Activated T-cell treated with anti-CD3 and anti-CD28 coated beads, Interleukin-2, amount 50 U/mL, for 1 hour (primary cell): ENCODE measurements at regions not wholly inside any gene's neighbourhood (a gene's known extent, or its start where the extent isn't known, plus 50 kb on each side); places are given as distances from the start of the nearest gene placed in this dataset.

Experiments
- DNase-seq: peaks from one replicate; pipeline ENCODE4 v3.0.0-alpha.2; 2020

DNA sequence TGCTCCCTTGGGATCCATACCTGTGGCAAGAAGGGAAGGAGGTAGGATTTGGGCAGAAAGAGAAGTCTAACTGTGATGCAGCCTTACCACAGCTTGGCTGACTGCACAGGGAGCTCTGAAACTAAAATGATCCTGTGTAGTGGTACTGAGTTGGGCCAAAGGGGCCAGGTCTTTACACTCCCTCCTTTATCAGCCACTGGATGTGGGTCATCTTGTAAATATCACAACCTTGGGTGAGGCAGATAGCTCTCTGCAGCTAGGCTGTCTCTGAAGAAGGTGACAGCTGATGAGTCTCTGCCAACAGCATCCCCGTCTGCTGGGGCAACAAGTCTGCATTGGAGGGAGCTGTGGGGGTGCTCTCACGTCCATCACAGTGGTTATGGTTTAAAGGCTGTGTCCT lies 95.9 kb upstream of the CAND1 start:
- no peak for DNase-seq

DNA sequence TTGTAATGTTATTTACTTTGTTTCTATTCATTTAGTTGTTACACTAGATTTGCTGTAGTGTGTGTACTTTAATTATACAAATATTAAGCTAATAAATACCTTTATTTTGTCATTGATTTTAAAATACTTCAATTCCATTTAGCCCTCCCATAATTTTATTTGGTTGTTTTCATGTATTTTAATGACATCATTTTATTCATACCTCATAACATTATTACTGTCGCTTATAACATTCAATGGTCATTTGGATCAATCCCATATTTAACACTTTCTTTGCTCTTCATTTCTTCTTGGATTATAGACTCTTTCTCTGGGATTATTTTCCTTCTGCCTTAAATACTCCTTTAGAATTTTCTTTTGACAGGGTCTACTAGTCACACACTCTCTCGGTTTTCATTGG lies 86.6 kb upstream of the CAND1 start:
- no peak for DNase-seq

DNA sequence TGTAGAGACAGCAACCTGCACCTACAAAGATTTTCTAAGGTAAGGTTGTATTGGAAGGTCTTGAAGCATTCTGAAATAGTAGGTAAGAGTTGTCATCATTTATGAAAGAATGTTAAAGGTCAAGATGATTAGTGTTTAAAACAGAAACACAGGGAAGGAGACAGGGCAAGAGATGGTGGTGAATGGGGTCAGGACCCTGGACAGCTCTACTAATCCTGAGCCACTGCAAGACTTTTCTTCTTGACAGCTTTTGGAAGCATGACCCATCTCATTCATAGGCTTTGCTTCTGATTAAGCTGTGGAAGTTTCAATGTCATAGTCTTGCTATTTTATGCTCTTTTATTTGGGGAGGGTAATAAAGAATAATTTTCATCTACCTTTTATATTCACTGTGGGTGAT lies 75.5 kb upstream of the CAND1 start:
- no peak for DNase-seq

DNA sequence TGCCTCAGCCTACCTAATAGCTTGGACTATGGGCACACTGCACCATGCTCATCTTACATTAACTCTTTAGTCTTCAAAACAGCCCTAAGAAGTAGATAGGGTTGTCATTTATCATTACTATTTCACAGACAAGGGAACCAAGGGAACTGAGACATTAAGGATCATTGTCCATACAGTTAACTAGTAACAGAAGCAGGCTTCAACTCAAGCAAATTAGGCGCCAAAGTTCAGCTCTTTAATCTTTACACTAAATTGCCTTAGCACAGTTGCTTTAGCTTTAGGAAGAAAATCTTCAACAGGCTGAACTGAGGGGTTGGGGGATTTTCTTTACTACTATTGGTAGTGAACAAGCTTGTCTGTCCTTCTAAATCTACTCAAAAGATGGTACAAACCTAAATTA lies 68.8 kb upstream of the CAND1 start:
- DNase-seq, result no peak

DNA sequence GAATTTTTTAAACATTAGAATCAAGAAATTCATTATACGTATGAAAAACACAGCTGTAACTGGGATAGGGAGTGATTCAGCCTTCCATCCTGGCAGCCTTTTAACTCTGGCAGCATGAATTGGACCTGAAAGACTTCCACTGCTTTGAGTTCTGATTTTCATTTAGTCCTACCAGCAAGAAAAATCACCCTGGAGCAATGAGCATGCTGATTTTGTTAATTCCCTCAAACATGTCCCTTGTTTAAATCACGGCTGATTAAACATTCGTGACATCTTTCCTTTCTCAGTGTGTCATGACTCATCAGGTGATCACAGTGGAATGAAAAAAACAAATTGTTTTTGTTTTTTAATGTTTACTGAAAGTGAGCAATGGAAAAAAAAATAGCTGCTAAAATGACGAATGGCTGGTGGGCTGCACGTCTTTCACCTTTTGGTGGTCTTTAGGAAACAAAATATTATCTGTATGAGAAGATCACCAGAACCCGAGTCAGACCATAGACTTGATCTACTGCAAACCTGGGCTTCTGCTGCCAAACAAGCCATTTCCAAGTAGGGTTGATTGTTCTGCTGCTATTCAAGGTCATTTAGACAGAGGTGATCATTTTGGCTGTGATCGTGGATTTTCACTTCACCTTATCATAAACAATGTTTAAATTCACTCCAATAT lies 67.0 kb upstream of the CAND1 start:
- DNase-seq, result no peak

DNA sequence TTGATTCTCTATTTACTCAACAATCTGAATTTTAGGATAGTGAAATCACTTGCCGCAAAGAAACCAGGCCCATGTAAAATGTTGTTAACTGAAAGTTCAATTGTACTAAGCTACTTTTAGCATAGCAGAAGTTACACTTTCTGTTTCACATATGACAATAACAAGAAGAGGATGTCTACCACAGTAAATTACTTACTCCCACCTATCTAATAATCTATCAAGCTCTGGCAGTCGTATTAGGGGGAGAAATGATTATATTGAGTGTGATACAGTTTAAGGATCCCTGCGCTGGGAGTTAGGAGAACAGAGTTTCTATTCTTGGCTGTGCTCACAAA lies 66.5 kb upstream of the CAND1 start:
- DNase-seq, result no peak

GRCh38 chr12:67208281-67209067 lies 60.7 kb upstream of the CAND1 start:
- no peak for DNase-seq

DNA sequence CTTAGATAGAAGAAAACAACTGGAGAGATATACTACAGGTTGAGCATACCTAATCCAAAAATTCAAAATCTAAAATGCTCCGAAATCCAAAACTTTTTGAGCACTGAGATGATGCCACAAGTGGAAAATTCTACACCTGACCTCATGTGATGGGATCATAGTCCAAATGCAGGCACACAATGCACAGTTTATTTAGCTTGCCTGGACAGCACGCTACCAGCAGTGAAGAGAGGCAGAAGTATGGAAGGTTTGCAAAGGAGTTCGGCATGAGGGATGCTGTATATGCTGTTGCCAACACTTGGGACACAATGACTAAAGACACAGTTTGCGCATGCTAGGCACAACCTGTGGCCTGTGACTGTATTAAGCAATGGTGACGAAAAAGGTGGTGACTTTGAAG lies 58.1 kb upstream of the CAND1 start:
- no peak for DNase-seq

- DNase-seq, result no peak
Measured at GRCh38 chr12:67211494-67211893, 57.7 kb upstream of the CAND1 start.

DNA sequence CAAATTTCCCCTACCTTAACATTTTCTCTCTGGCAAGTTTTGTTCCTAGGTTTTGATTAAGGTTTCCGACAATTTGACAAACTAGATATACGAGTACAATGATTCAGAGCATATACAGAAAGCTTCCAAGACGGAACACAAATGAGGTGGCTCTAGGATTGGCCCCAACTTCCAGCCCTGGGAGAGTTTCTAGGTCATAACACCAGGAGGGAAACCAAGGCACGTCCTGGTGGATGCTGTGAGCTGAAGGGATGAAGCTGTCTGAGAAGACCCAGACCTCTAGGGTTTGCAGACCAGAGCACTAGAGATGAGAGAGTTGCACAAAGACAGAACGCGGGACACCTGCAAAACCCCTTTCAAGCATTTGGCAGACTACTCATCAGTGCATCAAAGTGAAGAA lies 51.5 kb upstream of the CAND1 start:
- DNase-seq, result no peak
